ENCODE measurements at regions not wholly inside any gene's neighbourhood (a gene's known extent, or its start where the extent isn't known, plus 50 kb on each side); places are given as distances from the start of the nearest gene placed in this dataset.
"Not testable (repeated sequence)": the region's sequence is repeated elsewhere in the genome, so short reads cannot be mapped to it uniquely, and the experiment has no call there.

DNA sequence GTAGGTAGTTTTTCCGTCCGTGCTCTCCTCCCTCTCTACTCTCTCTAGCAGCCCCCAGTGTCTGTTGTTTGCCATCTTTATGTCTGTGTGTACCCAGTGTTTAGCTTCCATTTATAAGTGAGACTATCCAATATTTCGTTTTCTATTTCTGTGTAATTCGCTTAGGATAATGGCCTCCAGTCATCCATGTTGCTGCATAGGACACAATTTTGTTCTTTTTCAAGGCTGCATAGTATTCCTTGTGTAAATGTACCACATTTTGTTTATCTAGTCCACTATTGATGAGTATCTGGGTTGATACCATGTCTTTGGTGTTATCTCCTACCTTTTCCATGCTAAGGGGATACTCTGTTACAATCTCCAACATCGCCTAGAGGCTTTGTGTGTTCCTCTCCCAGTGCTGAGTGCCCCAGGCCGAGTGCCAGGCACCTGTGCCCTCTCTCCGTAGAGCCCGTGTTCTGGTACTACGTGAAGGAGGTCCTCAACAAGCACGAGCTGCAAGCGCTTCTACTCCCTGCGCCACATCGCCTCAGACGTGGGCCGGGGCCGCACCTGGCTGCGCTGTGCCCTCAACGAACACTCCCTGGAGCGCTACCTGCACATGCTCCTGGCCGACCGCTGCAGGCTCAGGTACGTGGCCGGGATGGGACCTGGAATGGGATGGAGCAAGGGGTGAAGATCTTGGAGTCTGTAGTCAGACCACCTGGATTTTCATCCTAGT, 51.0 kb downstream of the NPIPB11 start:
- not testable (repeated sequence) for DNase-seq

DNA sequence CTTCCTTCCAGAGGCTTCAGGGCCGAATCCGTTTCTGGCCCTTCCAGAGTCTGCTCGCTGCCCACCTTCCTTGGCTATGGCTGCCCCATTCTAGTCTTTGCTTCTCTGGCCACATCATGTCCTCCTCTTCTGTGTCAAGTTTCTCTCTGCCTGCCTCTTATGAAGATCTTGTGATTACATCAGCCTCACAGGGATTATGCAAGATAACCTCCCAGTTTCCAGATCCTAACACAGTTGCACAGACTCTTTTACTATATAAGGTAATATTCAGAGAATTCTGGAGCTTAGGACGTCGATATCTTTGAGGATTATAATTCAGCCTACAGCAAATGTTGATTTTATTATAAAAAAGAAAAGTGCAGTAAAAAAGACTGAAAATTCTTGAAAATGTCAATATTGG, 52.1 kb downstream of the NPIPB11 start:
- DNase-seq: not testable (repeated sequence)

DNA sequence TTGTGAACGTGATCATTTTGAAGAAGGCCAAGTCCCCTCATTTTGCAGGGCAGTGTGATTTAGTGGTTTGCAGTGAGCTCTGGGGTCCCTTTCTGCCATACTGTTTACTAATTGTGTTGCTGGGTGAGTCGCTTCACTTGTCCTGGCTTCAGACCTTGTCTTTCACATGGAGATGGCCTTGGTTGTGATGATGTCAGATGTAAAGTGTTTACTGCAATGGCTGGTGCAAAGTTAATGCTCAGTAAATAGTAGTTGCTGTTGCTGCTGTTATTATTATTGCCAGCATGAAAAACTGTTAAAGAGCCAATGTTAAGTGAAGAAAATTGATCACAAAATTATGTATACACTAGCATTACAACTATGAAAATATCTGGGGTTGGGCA, 53.9 kb downstream of the NPIPB11 start:
- DNase-seq: not testable (repeated sequence)

DNA sequence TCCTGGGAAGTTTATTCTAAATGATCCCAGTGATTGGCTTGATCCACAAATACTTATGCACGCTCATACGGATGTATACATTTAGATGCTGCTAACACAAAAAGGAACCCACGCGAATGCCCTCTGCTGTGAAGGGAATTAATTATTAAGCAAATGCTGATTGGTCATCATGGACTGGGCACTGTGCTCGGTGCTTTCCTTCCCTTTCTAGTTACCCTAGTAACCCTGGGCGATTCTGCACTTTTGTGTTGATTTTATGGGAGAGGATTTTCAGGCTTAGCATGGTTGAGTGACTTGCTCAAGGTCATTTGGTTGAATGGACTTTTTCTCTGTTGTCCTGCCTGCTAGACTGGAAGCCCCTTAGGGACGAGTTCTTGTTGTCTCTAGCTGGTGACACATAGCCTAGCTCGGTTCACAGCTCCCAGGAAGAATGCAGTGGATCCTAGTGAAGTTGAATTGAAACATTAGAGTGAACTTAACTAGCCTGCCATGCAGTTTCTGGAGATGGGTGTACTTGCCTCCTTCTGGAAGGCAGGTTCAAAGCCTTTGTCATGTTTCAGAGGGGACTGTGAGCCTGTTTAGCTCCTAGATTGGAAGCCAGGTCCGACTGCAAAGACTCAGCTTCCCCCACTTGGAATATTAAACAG, 54.4 kb downstream of the NPIPB11 start:
- not testable (repeated sequence) for DNase-seq

DNA sequence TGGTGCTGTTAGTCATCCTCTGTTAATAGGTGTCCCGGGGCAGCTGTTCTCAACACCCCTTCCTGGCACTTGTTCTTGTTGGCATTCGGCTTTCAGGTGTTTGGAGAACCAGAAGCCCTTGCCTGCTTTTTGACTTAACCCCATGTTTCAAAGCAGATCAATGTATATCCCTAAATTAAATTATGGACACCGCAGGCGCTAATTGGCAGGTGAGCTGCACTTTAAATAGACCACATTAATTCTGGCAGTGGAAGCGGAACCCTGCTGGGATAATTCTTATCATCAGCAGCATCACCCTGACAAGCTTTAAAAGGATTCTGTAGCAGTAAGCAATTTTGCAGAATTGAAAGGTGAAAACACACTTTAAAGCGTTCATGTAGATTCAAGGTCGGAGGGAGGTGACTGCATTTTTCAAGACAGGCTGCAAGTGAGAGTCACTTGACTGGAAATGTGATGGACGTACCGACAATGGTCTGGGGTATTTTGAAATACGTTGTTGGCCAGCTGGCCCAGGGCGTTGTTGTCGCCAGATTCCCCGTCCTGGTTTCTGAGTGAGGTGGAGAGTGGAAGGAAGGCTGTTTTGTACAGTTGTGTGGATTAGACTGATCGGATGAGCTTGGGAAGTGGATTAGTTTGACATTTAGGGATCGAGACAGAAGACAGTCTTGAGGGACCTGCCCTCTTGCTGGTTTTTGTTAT, 55.1 kb downstream of the NPIPB11 start:
- not testable (repeated sequence) for DNase-seq

DNA sequence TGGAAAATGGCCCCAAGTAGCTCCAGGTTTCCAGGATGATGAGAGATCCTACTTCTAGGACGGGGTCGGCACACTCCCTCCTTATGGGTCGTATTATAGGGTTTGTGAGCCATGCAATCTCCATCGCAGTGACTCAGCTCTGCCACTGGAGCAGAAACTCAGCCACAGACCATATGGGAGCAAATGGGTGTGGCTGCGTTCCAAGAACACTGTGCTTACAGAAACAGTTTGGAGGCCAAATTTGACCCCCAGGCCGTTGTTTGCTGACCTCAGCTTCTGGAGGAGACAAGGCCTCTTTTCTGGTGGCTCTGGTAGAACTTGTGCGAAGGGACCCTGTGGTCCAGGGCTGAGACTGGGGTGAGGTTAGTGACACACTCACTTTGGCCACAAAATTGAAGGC, 56.5 kb downstream of the NPIPB11 start:
- DNase-seq: not testable (repeated sequence)

DNA sequence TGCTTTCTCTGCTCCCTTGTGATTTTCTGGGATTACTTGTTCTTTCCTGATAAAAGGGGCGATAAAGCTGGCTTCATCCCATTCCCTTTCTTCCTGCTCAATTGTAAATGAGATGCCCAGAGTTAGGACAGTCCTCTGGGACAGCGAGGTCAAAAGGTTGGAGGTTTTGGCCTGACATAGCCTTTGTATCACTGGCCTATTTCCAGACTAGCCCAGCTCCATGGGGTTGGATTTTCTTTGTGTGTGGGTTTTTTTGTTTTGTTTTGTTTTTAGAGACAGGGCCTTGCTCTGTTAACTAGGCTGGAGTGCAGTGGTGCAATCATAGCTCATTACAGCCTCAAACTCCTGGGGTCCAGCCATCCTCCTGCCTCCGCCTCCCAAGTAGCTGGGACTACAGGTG, 57.8 kb downstream of the NPIPB11 start:
- not testable (repeated sequence) for DNase-seq

DNA sequence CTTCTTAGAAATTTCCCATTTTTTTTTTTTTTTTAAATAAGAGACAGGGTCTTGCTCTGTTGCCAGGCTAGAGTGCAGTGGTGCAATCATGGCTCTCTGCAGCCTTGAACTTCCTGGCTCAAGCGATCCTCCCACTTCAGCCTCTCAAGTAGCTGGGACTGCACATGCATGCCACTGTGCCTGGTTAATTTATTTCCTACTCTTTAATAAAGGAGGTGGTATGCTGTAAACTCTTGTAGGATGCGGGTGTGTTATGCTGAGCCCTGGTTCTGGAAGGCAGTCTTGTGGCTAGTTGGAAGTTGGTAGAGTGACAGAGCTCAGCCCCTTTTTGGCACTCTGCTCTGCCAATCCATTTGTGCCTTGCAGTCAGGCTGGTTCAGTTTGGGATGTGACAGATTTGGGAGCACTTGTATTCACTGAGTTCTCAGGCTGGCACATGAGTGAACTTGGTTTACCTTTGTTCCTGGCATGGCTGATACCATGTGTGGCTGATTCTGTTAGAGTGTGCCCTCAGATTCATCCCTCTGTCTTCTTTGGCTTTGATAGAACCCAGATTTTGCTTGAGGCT, 58.3 kb downstream of the NPIPB11 start:
- not testable (repeated sequence) for DNase-seq

DNA sequence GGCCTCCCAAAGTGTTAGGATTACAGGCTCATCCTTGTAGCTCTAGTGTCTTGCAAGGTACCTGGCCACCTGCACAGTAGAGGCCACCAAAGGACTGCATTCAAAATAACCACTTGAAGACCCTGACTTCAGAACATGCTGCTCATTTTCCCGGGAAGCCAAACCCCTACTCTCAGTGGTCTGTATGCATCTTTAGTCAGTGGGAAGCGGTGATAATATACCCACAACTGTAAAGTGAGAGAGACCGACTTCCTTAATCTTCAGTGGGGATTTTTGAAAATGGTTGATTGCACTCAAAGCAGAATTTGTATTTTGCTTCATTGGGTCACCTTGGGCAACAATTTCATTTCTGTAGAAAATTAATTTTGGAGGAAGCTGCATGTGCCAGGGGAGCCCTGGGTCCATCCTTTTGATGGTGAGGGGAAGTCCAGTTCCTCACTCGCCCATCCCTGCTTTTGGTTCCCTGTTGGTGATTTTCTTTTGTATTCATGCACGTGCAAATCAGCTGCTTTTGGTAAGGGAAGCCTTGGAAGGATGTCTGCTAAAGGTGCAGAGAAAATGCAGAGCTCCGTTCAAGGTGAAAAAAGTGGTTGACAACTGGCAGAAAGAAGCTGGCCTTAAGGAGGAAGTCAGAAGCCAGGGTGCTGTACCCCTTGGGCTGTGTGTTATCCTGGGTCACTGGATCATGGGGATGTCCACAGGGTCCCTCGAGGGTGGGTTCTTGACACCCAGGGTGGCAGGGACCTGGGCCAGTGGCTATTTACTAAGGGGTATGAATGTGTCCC, 59.5 kb downstream of the NPIPB11 start:
- not testable (repeated sequence) for DNase-seq

DNA sequence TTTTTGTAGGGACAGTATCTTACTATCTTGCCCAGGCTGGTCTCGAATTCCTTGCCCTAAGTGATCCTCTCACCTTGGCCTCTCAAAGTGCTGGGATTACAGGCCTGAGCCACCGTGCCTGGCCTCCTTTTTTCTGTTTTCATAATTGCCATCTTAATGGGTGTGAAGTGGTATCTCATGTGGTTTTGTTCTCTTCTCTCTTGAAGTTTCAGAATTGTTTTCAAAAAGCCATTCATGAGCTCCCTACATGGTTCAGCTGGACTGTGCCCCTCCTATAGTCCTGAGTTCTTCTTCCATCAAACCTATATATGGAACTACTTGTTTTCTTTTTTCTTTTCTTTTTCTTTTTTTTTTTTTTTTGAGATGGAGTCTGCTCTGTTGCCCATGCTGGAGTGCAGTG, 60.3 kb downstream of the NPIPB11 start:
- not testable (repeated sequence) for DNase-seq

DNA sequence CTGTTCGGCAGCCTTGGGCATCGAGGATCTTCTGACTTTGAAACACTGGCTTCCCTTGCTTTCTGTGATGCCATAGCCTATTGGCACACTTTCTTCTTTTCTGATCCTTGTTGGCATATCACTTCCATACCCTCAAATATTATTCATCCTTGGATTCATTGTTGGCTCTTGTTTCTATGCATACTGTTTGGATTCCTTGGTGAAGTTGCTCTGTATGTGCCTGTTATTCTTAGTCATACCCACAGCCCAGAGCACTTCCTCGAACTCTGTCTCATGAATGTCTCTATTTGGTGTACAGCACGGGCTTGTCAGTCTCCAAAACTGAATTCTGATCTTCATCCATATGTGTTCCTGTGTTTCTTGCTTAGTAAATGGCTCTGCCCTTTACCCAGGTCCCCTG, 63.6 kb downstream of the NPIPB11 start:
- not testable (repeated sequence) for DNase-seq

DNA sequence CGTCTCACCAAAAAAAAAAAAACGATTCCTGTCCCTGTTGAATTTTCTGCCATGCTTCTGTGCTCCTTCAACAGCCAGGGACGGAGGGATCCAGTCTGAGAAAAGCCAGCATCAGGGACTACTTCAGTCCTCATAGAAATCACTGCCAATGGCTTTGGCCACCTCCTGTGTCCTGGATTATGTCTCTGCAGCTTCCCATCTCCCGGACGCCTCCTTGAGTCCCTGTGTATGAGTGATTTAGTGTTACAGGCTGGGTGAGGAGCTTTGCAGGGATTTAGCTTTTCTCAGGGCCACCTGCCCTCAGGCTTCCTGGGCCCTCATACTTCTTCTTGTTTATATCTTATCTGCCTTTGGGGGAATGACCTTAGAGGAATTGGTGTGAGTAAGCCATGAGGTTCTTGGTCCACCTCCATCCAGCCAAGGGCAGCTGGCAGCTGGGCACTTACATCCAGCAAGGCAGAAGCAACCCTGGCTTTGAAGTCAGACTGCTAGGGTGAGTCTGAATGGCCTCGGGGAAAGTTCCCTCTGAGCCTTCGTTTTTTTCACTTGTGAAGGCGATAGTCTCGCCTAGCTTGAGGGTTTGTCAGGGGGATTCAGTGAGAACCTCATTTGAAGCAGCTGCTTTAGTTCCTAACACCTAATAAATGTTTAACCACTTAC, 65.6 kb downstream of the NPIPB11 start:
- DNase-seq: not testable (repeated sequence)

DNA sequence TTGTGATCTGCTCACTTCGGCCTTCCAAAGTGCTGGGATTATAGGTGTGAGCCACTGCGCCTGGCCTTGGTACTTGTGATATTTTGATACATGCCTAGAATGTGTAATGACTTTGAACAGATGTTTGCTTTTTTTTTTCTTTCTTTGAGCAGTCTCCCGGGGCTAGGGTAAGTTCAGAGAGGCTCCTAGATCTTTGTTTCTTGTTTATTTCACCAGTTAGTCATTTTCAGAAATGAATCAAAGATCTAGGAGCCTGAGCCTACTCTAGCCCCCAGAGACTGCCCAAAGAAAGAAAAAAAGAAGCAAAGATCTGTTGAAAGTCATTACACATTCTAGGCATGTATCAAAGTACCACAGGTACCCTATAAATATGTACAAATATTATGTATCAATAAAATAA, 66.3 kb downstream of the NPIPB11 start:
- not testable (repeated sequence) for DNase-seq

DNA sequence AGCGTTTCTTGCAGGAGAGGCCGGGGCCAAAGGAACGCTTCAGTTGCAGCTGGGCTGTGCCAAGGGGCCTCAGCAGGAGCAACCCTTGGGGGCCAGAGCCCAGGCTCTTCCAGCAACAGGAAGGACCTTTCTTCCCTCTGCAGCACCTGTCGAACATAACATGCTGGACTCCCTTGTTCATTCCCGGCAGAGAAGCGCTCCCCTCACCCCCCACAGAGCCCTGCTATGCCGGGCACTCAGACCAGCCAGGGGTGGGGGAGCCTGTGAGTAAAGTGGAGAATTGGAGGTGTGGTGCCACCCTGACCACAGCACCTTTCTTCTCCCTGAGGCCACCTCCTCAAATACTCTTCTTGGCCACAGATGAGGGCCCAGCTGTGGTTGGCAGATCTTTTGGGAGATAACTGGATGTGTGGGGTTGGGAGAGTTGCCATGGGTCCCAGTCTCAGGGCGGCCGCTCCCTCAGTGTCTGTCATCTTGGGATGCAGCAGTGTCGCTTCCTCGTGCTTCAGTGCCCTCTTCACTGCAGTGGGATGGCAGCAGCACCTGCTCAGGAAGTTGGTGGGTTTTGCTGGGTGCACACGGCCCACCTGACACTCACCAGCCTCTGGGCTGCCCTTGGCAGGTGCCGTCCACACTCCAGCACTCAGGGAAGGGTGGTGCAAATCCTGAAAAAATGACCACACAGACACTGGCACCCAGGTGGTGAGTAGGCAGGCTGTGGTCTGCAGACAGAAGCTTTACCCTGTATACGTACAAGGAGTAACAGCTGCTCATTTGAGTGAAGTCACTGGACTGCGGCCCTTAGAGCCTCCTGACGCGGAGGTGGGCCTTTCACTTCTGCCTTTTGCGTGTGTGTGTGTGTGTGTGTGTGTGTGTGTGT, 67.5 kb downstream of the NPIPB11 start:
- DNase-seq: not testable (repeated sequence)

DNA sequence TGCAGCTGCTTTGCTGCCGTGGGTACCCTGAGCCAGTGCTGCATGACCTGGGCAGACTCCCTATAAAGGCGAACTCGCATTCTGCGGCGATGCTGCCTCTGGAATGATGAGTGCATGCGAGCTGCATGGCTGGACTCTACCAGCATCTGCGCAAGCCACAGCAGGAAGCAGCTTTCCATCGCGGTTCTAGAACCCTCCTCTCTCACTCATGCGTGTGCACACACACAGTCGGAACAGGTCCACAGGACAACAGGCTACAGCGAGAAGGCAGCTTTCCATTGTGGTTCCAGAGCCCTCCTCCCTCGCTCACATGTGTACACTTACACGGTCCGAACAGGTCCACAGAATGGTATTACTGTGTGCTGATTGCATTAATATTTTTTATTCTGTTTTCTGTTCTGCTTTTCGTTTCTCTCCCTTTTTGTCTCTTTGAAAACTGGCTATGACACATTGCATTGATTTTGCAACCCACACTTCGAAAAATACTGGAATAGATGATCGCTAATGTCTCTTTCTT, 69.1 kb downstream of the NPIPB11 start:
- DNase-seq: not testable (repeated sequence)

DNA sequence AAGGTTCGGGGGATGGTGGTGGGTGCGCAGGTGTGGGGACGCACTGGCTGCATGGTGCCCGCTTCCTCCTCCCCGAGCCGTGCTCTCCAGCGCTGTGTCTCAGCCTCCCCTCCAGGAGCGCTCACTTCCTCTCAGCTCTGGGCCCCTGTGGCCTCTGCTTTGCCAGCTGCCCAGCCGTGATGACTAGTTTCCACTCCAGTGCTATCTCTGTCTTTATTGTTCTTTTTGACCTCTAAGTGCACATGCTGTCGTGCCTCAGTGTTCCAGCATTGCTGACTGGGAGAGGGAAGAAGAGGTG, 71.0 kb downstream of the NPIPB11 start:
- DNase-seq: not testable (repeated sequence)

DNA sequence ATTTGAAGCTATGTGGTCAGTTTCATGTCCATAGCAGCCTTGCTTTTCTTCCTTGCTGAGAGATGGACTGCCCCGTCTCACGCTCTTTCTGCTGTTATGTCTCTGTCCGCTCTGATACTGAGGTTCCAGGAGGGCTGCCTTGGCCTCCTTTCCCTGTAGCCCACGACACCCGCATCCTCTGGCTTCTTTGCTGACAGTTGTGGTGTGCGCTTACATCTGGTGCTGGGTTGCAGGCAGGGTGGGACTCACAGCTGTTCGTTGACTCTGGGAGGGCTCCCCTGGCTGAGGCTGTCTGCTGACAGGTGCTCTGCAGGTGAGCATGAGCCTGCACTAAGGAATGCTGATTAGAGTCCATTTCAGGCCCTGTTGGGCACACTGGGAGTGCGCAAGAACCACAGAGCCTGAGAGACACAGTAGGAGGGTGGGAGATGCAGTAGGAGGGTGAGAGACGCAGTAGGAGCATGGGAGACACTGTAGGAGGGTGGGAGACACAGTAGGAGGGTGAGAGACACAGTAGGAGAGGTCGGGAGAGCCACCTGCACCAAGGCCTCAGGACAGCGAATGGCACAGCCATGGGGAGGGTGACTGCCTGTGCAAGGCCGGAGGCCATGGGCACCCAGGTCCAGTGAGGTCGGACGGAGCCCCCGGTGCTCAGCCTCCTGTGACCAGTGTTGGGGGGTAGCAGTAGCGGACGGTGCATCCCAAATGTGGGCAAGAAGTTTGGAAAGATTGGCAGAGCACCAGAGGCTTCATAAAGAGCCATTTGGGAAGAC, 71.5 kb downstream of the NPIPB11 start:
- not testable (repeated sequence) for DNase-seq

DNA sequence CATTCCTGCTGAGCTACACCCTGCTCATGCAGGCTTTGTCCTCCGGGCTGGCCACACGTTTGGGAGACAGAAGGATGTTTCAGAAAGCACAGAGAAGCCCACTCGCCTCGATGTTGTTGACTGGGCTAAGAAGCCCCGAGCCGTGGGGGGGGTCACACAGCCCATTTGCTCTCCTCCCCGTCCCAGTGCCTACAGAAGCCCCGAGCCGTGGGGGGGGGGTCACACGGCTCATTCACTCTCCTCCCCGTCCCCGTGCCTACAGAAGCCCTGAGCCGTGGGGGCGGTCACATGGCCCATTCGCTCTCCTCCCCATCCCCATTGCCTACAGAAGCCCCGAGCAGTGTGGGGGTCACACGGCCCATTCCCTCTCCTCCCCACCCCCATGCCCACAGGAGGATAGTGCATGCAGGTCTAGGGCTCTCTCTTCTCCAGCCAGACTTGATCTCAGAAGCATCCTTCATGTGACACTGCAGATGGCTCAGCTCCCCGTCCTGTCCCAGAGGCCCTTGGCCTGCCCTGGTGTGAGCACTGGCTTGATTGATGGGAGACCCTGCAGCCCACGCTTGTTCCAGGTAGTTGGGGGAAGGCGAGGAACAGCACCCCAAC, 72.9 kb downstream of the NPIPB11 start:
- not testable (repeated sequence) for DNase-seq

DNA sequence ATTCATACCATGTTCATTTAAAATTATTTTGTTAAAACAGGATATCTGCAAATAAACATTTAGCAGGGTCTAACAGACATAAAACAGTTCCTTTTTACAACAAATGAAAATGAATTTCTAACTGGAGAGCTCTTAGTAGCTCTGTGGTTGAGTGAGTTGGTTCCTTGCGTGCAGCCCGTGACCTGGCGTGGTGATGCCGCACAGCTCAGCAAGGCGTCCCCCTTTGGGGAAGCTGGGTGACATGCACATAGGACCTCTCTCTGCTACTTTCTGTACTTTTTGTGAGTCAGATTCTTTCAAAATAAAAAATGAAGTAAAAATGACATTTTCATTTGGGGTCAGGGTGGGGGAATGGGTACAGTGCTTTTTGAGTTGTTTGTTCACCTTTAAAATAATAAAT, 75.9 kb downstream of the NPIPB11 start:
- not testable (repeated sequence) for DNase-seq

DNA sequence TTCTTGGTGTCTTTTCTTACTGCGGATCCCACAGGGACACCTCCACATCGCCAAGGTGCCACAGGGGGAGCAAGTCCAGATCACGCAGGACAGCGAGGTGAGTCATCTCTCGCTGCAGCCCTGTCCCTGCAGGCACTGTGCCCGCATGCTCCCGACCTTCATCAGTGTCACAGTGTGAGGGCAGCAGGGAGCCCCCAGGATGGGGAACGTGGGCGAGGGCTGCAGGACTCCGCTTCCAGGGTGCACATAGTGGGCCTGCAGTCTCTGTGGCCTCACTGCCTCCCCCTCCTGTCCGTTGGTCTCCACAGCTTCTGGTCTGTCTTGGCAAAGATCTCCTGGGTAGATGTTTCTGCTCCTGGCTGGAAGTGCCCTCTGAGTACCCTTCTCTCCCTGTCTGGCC, 78.0 kb downstream of the NPIPB11 start:
- not testable (repeated sequence) for DNase-seq
